ENCODE measurements at regions not wholly inside any gene's neighbourhood (a gene's known extent, or its start where the extent isn't known, plus 50 kb on each side); places are given as distances from the start of the nearest gene placed in this dataset.
"Not testable (repeated sequence)": the region's sequence is repeated elsewhere in the genome, so short reads cannot be mapped to it uniquely, and the experiment has no call there.

- no peak for DNase-seq (ENCODE audit: extremely low read depth, low read depth, low spot score)
Measured at GRCh38 chr5:63029891-63030290, 451.3 kb downstream of the LRRC70 start.

GRCh38 chr5:63025679-63026078, 447.1 kb downstream of the LRRC70 start:
- no peak for DNase-seq (ENCODE audit: extremely low read depth, low read depth, low spot score)

DNA sequence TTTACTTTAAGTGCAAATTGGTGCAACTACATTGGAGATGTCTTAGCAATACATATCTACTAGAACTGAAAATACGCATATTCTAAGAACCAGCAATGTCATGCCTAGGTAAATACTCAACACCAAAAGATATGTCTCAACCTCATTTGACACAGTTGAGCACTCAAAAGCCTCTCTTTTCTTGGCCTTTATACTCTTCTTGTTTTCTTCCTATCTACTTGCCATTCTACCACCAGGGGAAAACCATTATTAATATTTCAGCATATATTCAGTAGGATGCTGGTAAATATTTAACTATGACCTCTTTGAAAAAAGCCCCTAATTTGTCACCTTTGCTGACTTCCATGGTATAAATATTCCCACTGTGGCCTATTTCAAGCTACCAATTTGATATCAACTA, 443.8 kb downstream of the LRRC70 start:
- no peak for DNase-seq (ENCODE audit: extremely low read depth, low read depth, low spot score)

GRCh38 chr5:63011158-63011557, 432.5 kb downstream of the LRRC70 start:
- DNase-seq (ENCODE audit: extremely low read depth, low read depth, low spot score): no peak

DNA sequence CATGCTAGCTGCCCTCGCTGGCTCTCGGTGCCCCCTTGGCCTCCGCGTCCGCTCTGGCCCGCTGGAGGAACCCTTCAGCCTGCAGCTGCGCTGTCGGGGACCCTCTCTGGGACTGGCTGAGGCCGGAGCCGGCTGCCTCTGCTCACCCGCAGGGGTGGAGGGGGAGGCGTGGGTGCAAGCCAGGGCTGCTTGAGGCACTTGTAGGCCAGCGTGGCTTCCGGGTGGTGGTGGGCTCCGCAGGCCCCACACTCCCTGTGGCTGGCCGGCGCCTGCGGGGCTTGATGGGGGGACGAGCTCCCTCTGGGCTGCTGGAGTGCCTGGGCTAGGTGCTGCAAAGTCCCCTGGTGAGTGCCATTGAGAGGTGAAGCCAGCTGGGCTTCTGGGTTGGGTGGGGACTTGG, 429.6 kb downstream of the LRRC70 start:
- no peak for DNase-seq (ENCODE audit: extremely low read depth, low read depth, low spot score)

GRCh38 chr5:62994842-62995241, 416.2 kb downstream of the LRRC70 start:
- DNase-seq (ENCODE audit: extremely low read depth, low read depth, low spot score): not testable (repeated sequence)

DNA sequence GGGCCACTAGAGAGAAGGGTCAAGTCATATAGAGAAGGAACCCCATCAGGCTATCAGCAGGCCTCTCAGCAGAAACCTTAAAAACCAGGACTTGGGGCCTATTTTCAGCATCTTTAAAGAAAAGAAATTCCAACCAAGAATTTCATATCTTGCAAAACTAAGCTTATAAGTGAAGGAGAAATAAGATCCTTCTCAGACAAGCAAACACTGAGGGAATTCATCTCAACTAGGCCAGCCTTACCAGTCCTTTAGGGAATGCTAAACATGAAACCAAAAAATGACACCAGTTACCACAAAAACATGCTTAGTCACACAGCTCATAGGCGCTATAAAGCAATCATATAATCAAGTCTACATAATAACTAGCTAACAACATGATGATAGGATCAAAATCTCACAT, 407.1 kb downstream of the LRRC70 start:
- DNase-seq (ENCODE audit: extremely low read depth, low read depth, low spot score): no peak

DNA sequence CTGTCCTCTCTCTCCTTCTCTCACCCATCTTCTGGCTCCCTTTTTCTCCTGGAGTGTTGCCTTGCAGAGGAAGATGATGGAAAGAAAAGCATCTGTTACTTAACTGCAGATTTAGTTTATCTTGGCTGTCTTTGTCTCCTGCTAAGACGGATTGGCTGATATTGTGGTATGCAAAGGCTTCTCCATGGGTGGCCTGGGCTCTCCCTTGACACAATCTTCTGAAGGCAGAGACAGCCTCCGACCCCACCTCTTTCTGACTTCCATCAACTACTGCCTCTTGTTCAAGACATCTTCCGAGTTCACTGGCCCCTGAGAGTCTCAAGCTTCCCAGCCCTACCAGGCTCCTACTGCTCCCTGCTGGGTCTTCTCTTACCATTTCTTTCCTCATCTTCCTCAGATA, 403.7 kb downstream of the LRRC70 start:
- DNase-seq (ENCODE audit: extremely low read depth, low read depth, low spot score): no peak

- no peak for DNase-seq (ENCODE audit: extremely low read depth, low read depth, low spot score)
Measured at GRCh38 chr5:62980884-62981283, 402.3 kb downstream of the LRRC70 start.

DNA sequence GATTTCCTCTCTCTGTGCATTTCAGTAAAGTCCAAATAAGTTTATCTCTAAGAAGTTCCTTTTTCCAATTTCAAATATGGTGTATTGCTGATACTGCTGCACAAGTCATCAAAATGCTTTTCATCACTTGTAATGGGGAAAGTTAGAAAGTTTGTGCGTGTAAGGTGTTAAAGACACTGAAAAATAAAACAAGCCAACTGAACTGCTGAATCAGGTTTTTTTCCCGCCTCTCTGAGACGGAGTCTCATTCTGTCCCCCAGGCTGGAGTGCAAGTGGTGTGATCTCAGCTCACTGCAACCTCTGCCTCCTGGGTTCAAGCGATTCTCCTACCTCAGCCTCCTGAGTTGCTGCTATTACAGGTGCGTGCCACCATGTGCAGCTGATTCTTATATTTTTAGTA, 400.9 kb downstream of the LRRC70 start:
- DNase-seq (ENCODE audit: extremely low read depth, low read depth, low spot score): no peak

DNA sequence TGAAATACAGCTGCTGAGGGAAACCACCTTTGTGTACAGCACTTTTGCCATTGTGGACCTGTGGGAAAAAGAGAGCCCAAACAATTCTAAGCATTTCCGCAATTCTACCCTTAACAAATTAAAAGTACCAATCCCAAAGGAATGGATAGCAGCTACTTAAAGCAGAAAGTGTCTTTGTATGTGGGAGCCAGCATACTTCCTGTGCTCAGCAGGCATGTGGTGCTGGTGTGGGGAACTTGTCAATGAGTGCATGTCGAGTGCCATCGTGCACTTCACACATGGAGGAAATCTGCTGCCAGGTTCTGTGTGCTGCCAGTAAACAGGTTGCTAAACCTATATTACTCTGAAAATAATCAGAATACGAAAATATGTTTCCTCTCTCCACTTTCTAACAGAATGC, 399.0 kb downstream of the LRRC70 start:
- DNase-seq (ENCODE audit: extremely low read depth, low read depth, low spot score): no peak

- DNase-seq (ENCODE audit: extremely low read depth, low read depth, low spot score): no peak
Measured at GRCh38 chr5:62974623-62975022, 396.0 kb downstream of the LRRC70 start.

- DNase-seq (ENCODE audit: extremely low read depth, low read depth, low spot score): no peak
Measured at GRCh38 chr5:62969409-62970120, 390.9 kb downstream of the LRRC70 start.

DNA sequence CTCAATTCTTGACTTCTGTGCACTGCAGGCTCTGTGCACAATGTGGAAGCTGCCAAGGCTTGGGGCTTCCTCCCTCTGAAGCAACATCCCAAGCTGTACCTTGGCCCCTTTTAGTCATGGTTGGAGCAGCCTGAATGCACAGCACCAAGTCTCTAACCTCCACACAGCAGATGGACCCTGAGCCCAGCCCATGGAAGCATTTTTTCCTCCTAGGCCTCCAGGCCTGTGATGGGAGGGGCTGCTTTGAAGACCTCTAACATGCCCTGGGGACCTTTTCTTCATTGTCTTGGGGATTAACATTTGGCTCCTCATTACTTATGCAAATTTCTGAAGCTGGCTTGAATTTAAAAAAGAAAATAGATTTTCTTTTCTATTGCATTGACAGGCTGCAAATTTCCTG, 385.8 kb downstream of the LRRC70 start:
- no peak for DNase-seq (ENCODE audit: extremely low read depth, low read depth, low spot score)

- no peak for DNase-seq (ENCODE audit: extremely low read depth, low read depth, low spot score)
Measured at GRCh38 chr5:62960781-62961180, 382.2 kb downstream of the LRRC70 start.

DNA sequence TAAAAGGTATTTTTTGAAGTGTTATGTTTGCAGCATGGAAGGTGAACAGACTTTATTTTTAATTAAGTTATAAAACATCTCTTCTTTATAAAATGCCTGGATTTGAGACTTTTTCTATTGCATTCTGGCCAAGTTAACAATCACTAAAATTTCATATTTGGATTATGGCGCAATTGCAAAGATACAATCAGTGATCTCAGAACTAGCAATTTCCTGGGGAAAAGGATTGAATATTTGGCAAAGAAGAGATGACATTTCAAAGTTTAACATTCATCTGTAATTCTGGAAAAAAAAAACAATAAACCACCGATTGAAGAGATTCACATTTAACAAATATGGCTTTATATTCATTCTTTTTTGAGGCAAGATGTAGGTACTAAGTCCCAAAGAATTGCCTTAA, 378.0 kb downstream of the LRRC70 start:
- DNase-seq (ENCODE audit: extremely low read depth, low read depth, low spot score): no peak

- DNase-seq (ENCODE audit: extremely low read depth, low read depth, low spot score): no peak
Measured at GRCh38 chr5:62954578-62954977, 376.0 kb downstream of the LRRC70 start.

- no peak for DNase-seq (ENCODE audit: extremely low read depth, low read depth, low spot score)
Measured at GRCh38 chr5:62948301-62948700, 369.7 kb downstream of the LRRC70 start.

DNA sequence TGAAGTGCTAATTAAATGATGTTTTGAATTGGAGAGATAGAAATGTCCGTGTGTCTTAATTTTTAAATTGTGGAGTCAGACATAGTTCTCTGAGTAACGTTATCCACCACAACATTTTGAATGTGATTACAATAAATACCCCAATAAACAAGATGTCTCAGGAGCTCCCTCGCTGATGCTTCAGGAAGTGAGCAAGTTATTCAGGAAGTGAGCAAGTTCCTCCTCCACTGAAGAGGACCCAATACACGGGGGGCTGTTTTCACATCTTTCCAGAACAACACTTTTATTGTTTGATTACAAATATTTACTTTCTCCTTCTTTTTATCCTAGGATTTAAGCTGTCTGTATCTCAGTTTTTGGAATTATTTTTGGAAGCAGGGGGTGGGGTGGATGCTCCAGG, 363.8 kb downstream of the LRRC70 start:
- no peak for DNase-seq (ENCODE audit: extremely low read depth, low read depth, low spot score)

- DNase-seq (ENCODE audit: extremely low read depth, low read depth, low spot score): no peak
Measured at GRCh38 chr5:62938927-62939326, 360.3 kb downstream of the LRRC70 start.

GRCh38 chr5:62937661-62938558, 359.3 kb downstream of the LRRC70 start:
- no peak for DNase-seq (ENCODE audit: extremely low read depth, low read depth, low spot score)

DNA sequence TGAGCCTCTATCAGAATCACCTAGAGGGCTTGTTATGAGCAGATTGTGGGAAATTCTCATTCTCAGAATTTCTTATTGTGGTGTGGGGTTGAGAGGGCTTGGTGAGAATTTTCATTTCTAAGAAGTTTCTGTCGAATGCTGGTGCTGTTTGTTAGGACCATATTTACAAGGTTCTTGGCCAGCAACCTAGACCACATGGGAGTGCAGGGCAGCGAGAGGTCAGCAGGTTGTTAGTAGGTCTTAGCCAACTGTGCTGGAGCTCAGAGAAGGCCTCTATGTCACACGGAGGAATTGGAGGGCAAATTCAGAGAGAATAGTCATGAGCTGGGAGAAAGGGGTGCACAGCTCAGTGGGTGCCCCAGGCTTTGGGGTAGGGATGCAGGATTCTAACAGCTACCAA, 357.0 kb downstream of the LRRC70 start:
- DNase-seq (ENCODE audit: extremely low read depth, low read depth, low spot score): no peak

All from glomerular endothelial cell (primary cell).